ENCODE measurements at regions not wholly inside any gene's neighbourhood (a gene's known extent, or its start where the extent isn't known, plus 50 kb on each side); places are given as distances from the start of the nearest gene placed in this dataset.

DNA sequence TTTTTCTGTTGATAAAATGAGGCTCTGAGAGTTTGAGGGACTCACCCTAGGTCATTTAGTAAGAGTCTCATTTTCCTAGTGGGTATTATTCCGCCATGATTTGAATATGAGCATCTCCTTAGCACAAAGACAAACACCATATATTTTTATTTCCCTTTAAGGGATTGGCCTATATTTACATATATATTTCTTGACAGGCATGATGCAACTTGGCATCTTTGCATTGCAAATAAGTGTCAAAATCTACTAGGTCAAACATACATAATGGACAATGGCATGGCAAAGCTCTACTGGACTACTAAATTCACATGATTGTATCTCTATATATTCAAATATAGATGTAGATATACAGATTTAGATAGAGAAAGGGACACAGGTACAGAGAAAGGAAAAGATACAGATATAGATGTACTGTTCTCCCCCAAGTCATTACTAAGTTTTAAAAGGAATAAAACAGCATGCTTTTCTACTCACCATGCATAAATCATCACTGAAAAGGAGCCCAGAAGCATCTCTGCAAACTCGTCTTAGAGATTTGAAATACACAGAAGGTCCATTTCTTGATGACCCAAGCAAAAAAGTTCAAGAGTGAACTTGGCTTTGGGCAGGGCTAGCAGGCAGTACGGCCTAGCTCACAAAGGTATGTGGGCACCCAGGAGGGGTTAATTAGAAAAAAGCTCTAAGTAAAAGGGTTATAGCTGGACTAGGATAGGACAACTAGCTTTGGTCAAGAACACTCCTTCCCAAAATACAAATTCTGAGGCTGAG lies 495.8 kb downstream of the NTRK3 start:
- TF ChIP-seq, protein P1, sequence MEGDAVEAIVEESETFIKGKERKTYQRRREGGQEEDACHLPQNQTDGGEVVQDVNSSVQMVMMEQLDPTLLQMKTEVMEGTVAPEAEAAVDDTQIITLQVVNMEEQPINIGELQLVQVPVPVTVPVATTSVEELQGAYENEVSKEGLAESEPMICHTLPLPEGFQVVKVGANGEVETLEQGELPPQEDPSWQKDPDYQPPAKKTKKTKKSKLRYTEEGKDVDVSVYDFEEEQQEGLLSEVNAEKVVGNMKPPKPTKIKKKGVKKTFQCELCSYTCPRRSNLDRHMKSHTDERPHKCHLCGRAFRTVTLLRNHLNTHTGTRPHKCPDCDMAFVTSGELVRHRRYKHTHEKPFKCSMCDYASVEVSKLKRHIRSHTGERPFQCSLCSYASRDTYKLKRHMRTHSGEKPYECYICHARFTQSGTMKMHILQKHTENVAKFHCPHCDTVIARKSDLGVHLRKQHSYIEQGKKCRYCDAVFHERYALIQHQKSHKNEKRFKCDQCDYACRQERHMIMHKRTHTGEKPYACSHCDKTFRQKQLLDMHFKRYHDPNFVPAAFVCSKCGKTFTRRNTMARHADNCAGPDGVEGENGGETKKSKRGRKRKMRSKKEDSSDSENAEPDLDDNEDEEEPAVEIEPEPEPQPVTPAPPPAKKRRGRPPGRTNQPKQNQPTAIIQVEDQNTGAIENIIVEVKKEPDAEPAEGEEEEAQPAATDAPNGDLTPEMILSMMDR (IDR thresholded peaks at IDR 0.05), result no peak

DNA sequence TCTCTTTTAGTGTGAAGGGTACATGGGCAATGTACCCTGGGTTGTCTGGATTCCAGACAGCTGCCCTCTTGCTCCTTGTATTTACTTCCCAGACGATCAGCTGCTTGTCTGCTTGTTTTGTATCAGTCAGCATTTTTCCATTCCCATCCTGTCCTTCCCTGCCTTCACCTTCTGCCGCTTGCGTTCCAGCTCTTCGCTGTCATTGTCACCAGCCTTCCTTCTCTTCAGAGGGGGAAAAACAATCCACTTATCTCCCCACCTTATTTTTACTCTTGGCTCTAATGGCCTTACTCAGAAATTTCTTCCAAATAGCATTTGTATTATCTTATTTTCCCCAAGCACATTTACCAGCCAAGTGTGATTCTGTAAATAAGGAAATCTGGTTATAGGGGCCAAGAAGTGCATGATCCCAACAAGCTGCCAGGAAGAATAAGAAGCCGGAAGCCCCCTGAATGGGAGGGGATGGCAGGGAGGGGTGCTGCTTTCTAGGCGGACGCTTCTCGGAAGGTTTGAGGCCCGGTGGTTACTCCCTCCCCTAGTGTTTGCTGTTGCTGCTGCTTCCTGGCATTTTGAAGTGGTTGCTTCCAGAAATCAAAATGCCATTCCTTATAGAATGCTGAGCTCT lies 497.6 kb downstream of the NTRK3 start:
- ATAC-seq (no peak), DNase-seq (no peak)
- Histone ChIP-seq H3K9me3 (ENCODE audit: control insufficient read depth, insufficient read depth, low read length) (no peaks in the 10 kb centered on the region), H3K36me3 (ENCODE audit: control insufficient read depth, insufficient read depth, low read length) (no peaks in the 10 kb centered on the region), H3K4me3 (ENCODE audit: low read length) (no peak overlapping the region), H3K4me1 (ENCODE audit: control insufficient read depth, insufficient read depth, low read length) (peaks cover 5% of the 10 kb centered on the region), H3K27ac (ENCODE audit: low read length) (no peak overlapping the region), H3K27me3 (ENCODE audit: control insufficient read depth, insufficient read depth, low read length) (no peaks in the 10 kb centered on the region)
- WGBS (ENCODE audit: insufficient coverage), result 70% methylated on average over 9 of the region's 9 CpGs
- Mint-ChIP-seq H3K4me3 (no peak overlapping the region), H3K27me3 (ENCODE audit: low read depth in 2 of 2) (no peaks in the 10 kb centered on the region), H3K4me1 (peaks cover 6 to 7% of the 10 kb centered on the region in 2 donors), H3K27ac (no peak overlapping the region), H3K36me3 (no peaks in the 10 kb centered on the region), H3K9me3 (peaks cover 6 to 11% of the 10 kb centered on the region in 2 donors)
- intact Hi-C loops (cut with micrococcal nuclease), result no loop called here
- TF ChIP-seq, protein P1 (IDR thresholded peaks at IDR 0.05), result no peak

More for the DNA sequence above, 495.8 kb downstream of the NTRK3 start:
- Histone ChIP-seq H3K4me3 (ENCODE audit: low read length) (no peak overlapping the region), H3K4me1 (ENCODE audit: control insufficient read depth, insufficient read depth, low read length) (peaks cover 5% of the 10 kb centered on the region), H3K36me3 (ENCODE audit: control insufficient read depth, insufficient read depth, low read length) (no peaks in the 10 kb centered on the region), H3K27ac (ENCODE audit: low read length) (no peak overlapping the region), H3K27me3 (ENCODE audit: control insufficient read depth, insufficient read depth, low read length) (no peaks in the 10 kb centered on the region), H3K9me3 (ENCODE audit: control insufficient read depth, insufficient read depth, low read length) (no peaks in the 10 kb centered on the region)
- Mint-ChIP-seq H3K27me3 (ENCODE audit: low read depth in 2 of 2) (no peaks in the 10 kb centered on the region), H3K4me1 (peaks cover 6 to 7% of the 10 kb centered on the region in 2 donors), H3K4me3 (no peak overlapping the region), H3K9me3 (peaks cover 3 to 11% of the 10 kb centered on the region in 2 donors), H3K36me3 (no peaks in the 10 kb centered on the region), H3K27ac (no peak overlapping the region)
- intact Hi-C loops (cut with micrococcal nuclease), result no loop called here
- no peak for DNase-seq
- ATAC-seq, result no peak
- 87% methylated on average over 2 of the region's 3 CpGs for whole genome bisulfite sequencing (ENCODE audit: insufficient coverage)

DNA sequence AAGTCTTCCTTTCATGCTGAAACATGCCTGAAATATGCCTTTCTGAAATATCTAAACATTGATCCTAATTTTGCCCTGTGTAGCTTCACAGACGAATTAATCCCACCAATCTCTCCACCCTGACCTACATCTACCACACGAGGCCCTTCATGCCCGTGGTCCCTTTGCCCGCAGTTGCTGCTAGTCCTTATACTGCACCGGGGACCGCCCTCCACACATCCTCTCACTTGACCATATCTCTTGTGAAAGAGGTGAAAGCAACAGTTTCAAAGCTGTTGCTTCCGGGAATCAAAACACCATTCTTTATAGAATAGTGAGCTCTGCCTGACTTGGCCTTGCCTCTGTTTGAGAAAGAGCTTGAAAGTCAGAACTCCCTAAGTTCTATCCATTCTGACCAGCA lies 499.5 kb downstream of the NTRK3 start:
- TF ChIP-seq, protein P1 (IDR thresholded peaks at IDR 0.05), result no peak
- no peaks in the 10 kb centered on the region for H3K27me3 ChIP-seq (ENCODE audit: control insufficient read depth, insufficient read depth, low read length)
- no peak overlapping the region for H3K27ac ChIP-seq (ENCODE audit: low read length)
- H3K4me1 ChIP-seq (ENCODE audit: control insufficient read depth, insufficient read depth, low read length), result peaks cover 5% of the 10 kb centered on the region
- Mint-ChIP-seq H3K4me1 (peaks cover 3 to 4% of the 10 kb centered on the region in 2 donors), H3K27ac (no peak overlapping the region), H3K4me3 (no peak overlapping the region), H3K36me3 (no peaks in the 10 kb centered on the region), H3K27me3 (ENCODE audit: low read depth in 2 of 2) (no peaks in the 10 kb centered on the region), H3K9me3 (peaks cover 6 to 7% of the 10 kb centered on the region in 2 donors)
- no peak overlapping the region for H3K4me3 ChIP-seq (ENCODE audit: low read length)
- no peaks in the 10 kb centered on the region for H3K36me3 ChIP-seq (ENCODE audit: control insufficient read depth, insufficient read depth, low read length)
- H3K9me3 ChIP-seq (ENCODE audit: control insufficient read depth, insufficient read depth, low read length), result no peaks in the 10 kb centered on the region
- 86% methylated on average over 7 of the region's 7 CpGs for WGBS (ENCODE audit: insufficient coverage)
- ATAC-seq, result no peak
- intact Hi-C loops (cut with micrococcal nuclease), result no loop called here
- no peak for DNase-seq

All from natural killer cell (primary cell).